Endothelial cell of umbilical vein (primary cell): ENCODE measurements at regions not wholly inside any gene's neighbourhood (a gene's known extent, or its start where the extent isn't known, plus 50 kb on each side); places are given as distances from the start of the nearest gene placed in this dataset.

Source experiments
- BruUV-seq: library from RNA; stranded (reverse); fragments of 400-500 nt; replicated peaks from 2 replicates; lab custom pipeline; 2021; lab: Mats Ljungman, UMichigan
- CTCF ChIA-PET: fragments of 300-600, 350-600 bp; sonication (Branson Sonifier 250); formaldehyde crosslinking; loops from one replicate; lab custom pipeline; 2021; ENCODE audit warnings: antibody characterized with exemption, inconsistent platforms; lab: Charles Lee
- POLR2A ChIA-PET: fragments of 300-600, 350-600 bp; sonication (Branson Sonifier 250); formaldehyde crosslinking; loops from one replicate; lab custom pipeline; 2021; ENCODE audit warnings: antibody characterized with exemption, inconsistent platforms; lab: Charles Lee
- DNase-seq: peaks from one replicate; pipeline ENCODE4 v3.0.0-alpha.2; 2011; ENCODE audit warnings: low read depth, low spot score
- FAIRE-seq: peaks from 2 replicates; lab custom pipeline; 2011; peaks lifted over from hg19 to GRCh38; lab: Jason Lieb, UNC
- H2AFZ ChIP-seq: 2 replicates; pipeline ENCODE4 v1.6.0; 2012; ENCODE audit warnings: low read depth, low read length, control low read depth, inconsistent platforms
- H3K27ac ChIP-seq: 2 replicates; pipeline ENCODE4 v1.5.1; 2011; ENCODE audit warnings: low read depth, mild to moderate bottlenecking, control low read depth, low read length, moderate library complexity; ENCODE audit not compliant: insufficient read depth
- H3K27me3 ChIP-seq, 2 experiments: 2 replicates each; pipeline versions ENCODE4 v1.6.0 to v1.6.1; 2011; ENCODE audit warnings: low read length in 2 of 2, mixed read lengths in 1 of 2; ENCODE audit not compliant: control insufficient read depth in 2 of 2, insufficient read depth in 2 of 2
- H3K36me3 ChIP-seq, 2 experiments: 2 replicates in 1 of 2; 3 replicates in 1 of 2; pipeline ENCODE4 v1.5.1; 2011; ENCODE audit warnings: low read length in 2 of 2, mild to moderate bottlenecking in 1 of 2, moderate library complexity in 1 of 2; ENCODE audit not compliant: control insufficient read depth in 2 of 2, insufficient read depth in 2 of 2; ENCODE audit errors: extremely low read depth in 1 of 2
- H3K4me1 ChIP-seq: 3 replicates; pipeline ENCODE4 v1.5.1; 2011; ENCODE audit warnings: mild to moderate bottlenecking, low read length; ENCODE audit not compliant: control insufficient read depth, insufficient read depth; ENCODE audit errors: extremely low read depth
- H3K4me2 ChIP-seq: 2 replicates; pipeline ENCODE4 v1.6.1; 2011; ENCODE audit warnings: low read length, control low read depth, mixed read lengths; ENCODE audit not compliant: insufficient read depth
- H3K4me3 ChIP-seq, 3 experiments: fragments of 200-600 bp in 1 of 3; sonication (generic), shearing (Covaris generic) in 1 of 3; replicated peaks in 1 of 3; 2 replicates each; pipeline ENCODE4 v1.5.1; 2011 to 2016; ENCODE audit warnings: control low read depth in 3 of 3, low read length in 3 of 3, mild to moderate bottlenecking in 2 of 3, inconsistent platforms in 1 of 3, low read depth in 1 of 3, moderate library complexity in 1 of 3; ENCODE audit not compliant: insufficient read depth in 1 of 3
- H3K79me2 ChIP-seq: 2 replicates; pipeline ENCODE4 v1.6.0; 2012; ENCODE audit warnings: low read length, inconsistent platforms; ENCODE audit not compliant: control insufficient read depth, insufficient read depth
- H3K9ac ChIP-seq: replicated peaks from 2 replicates; pipeline ENCODE3; 2011; ENCODE audit warnings: low read length, control low read depth; ENCODE audit not compliant: insufficient read depth; ENCODE audit errors: extremely low read depth
- H3K9me1 ChIP-seq: replicated peaks from 3 replicates; pipeline ENCODE4 v1.6.0; 2011; ENCODE audit warnings: mild to moderate bottlenecking, low read length; ENCODE audit not compliant: control insufficient read depth, insufficient read depth; ENCODE audit errors: extremely low read depth
- H3K9me3 ChIP-seq: replicated peaks from 2 replicates; pipeline ENCODE4 v1.5.1; 2012; ENCODE audit warnings: low read length, inconsistent platforms; ENCODE audit not compliant: control insufficient read depth, insufficient read depth
- H4K20me1 ChIP-seq: replicated peaks from 2 replicates; pipeline ENCODE3; 2011; ENCODE audit warnings: mild to moderate bottlenecking, low read length; ENCODE audit not compliant: control insufficient read depth, insufficient read depth; ENCODE audit errors: extremely low read depth
- EZH2 ChIP-seq: IDR thresholded peaks from 2 replicates; pipeline ENCODE4 v1.6.1; 2012; ENCODE audit warnings: borderline replicate concordance, low read depth, mild to moderate bottlenecking, moderate library complexity, low read length, inconsistent platforms; ENCODE audit not compliant: severe bottlenecking
- FOS ChIP-seq: IDR thresholded peaks from 2 replicates; pipeline ENCODE4 v1.6.1; 2011; ENCODE audit warnings: mild to moderate bottlenecking, low read length, moderate library complexity, borderline replicate concordance; ENCODE audit not compliant: insufficient read depth
- GATA2 ChIP-seq: IDR thresholded peaks from 2 replicates; pipeline ENCODE4 v1.7.0; 2011; ENCODE audit warnings: low read depth, mild to moderate bottlenecking, moderate library complexity, mixed read lengths, low read length; ENCODE audit not compliant: insufficient read length, insufficient read depth
- JUN ChIP-seq: IDR thresholded peaks from 2 replicates; pipeline ENCODE4 v1.6.1; 2011; ENCODE audit warnings: borderline replicate concordance, low read depth; ENCODE audit not compliant: insufficient read length, insufficient read depth
- MYC ChIP-seq: IDR thresholded peaks from one replicate; pipeline ENCODE4 v1.6.1; 2011; ENCODE audit warnings: mild to moderate bottlenecking, low read depth, low read length
- POLR2A ChIP-seq: IDR thresholded peaks from 2 replicates; pipeline ENCODE4 v1.6.1; 2012; ENCODE audit warnings: low read depth, mild to moderate bottlenecking, control low read depth, low read length
- POLR2AphosphoS5 ChIP-seq: IDR thresholded peaks from 2 replicates; pipeline ENCODE4 v1.6.1; 2012; ENCODE audit warnings: low read depth, mild to moderate bottlenecking, control low read depth, low read length, moderate library complexity; ENCODE audit not compliant: insufficient read depth
- dilution Hi-C: fragments of 300-500 bp; cut with MboI; formaldehyde crosslinking; loops from one replicate; pipeline ENCODE4 v1.15.0; 2019; ENCODE audit warnings: low sequenced_read_pairs; ENCODE audit not compliant: extremely low pct_ligation_motif_present
- intact Hi-C: fragments of 100-400 bp; cut with micrococcal nuclease; formaldehyde crosslinking; loops from one replicate; pipeline ENCODE4 v1.10.0; 2022
- TF ChIP-seq, protein P1 (sequence below), 2 donors: IDR thresholded peaks; 1 replicate in 1 of 2; 2 replicates in 1 of 2; pipeline ENCODE4 v1.5.1; 2011; ENCODE audit warnings: low read length in 2 of 2, mild to moderate bottlenecking in 2 of 2, moderate library complexity in 2 of 2, control low read depth in 1 of 2, inconsistent platforms in 1 of 2, low read depth in 1 of 2; ENCODE audit not compliant: insufficient read depth in 1 of 2; ENCODE audit errors: extremely low read depth in 1 of 2
- TF ChIP-seq, protein P2 (sequence below): IDR thresholded peaks from 2 replicates; pipeline ENCODE4 v1.6.1; 2011; ENCODE audit not compliant: insufficient read depth, insufficient read length

DNA sequence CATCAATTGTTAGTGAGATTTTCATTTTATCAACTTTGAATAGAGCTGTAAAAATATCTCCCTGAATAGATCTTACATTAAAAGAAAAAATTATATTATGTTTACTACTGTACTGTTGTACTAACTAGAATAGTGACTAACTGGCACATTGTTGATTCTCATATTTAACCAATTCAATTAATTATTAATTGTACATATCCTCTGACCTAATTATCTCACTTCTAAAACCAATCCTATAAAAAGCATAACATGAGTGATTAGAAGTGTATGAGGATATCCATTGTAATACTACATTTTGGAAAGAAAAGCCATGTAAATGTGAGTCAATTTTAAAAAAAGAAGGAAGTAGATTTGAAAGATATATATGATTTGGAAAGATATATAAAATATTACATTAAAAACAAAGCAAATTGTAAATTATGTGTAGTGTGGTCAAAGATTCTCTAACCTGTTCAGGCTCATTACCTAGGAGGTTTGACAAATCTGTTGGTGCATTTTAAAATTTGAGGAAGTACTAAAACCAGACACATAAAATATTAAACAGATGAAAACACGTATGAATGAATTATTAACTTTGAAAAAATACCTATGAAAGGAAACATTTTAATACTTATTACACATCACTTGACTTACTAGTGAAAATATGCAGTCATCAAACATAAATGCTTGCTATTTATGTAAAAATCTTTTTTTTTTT, 829.8 kb upstream of the SLC10A2 start:
- Histone ChIP-seq H3K4me1 (no peaks in the 10 kb centered on the region), H3K27me3 (no peaks in the 10 kb centered on the region), H4K20me1 (no peaks in the 10 kb centered on the region), H3K9ac (no peak overlapping the region), H3K27ac (no peak overlapping the region), H3K9me1 (no peaks in the 10 kb centered on the region), H3K79me2 (no peaks in the 10 kb centered on the region), H3K4me2 (no peak overlapping the region), H3K4me3 (no peak overlapping the region), H3K9me3 (no peaks in the 10 kb centered on the region), H2AFZ (no peak overlapping the region), H3K36me3 (no peaks in the 10 kb centered on the region)
- no peak for TF ChIP-seq GATA2
- TF ChIP-seq JUN: no peak
- TF ChIP-seq POLR2A: no peak
- TF ChIP-seq MYC: no peak
- TF ChIP-seq, protein P1, sequence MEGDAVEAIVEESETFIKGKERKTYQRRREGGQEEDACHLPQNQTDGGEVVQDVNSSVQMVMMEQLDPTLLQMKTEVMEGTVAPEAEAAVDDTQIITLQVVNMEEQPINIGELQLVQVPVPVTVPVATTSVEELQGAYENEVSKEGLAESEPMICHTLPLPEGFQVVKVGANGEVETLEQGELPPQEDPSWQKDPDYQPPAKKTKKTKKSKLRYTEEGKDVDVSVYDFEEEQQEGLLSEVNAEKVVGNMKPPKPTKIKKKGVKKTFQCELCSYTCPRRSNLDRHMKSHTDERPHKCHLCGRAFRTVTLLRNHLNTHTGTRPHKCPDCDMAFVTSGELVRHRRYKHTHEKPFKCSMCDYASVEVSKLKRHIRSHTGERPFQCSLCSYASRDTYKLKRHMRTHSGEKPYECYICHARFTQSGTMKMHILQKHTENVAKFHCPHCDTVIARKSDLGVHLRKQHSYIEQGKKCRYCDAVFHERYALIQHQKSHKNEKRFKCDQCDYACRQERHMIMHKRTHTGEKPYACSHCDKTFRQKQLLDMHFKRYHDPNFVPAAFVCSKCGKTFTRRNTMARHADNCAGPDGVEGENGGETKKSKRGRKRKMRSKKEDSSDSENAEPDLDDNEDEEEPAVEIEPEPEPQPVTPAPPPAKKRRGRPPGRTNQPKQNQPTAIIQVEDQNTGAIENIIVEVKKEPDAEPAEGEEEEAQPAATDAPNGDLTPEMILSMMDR (IDR thresholded peaks at IDR 0.05; ENCODE audit: extremely low read depth in 1 of 2, insufficient read depth in 1 of 2, low read depth in 1 of 2, low read length in 2 of 2): no peak
- TF ChIP-seq EZH2: no peak
- no peak for TF ChIP-seq POLR2AphosphoS5
- TF ChIP-seq, protein P2, sequence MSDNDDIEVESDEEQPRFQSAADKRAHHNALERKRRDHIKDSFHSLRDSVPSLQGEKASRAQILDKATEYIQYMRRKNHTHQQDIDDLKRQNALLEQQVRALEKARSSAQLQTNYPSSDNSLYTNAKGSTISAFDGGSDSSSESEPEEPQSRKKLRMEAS: no peak
- TF ChIP-seq FOS: no peak
- BruUV-seq: no TSS peak
- intact Hi-C loops: no loop called here
- ChIA-PET POLR2A (no interaction called here), CTCF (interaction anchor here (1.0 to 1.6 kb wide), 2 partner anchors 10 to 13 kb away, joined by 3 to 4 read pairs; no protein-coding TSS in a partner anchor)
- FAIRE-seq (no peak), DNase-seq (no peak)
- dilution Hi-C loops: no loop called here
